Gastrocnemius medialis (tissue), 4 donors: ENCODE measurements at regions not wholly inside any gene's neighbourhood (a gene's known extent, or its start where the extent isn't known, plus 50 kb on each side); places are given as distances from the start of the nearest gene placed in this dataset.

Source experiments
- CTCF ChIP-seq, 5 experiments: fragments of 450-650 bp in 3 of 5; fragments of 200-600 bp in 2 of 5; sonication (generic) in 2 of 5; IDR thresholded peaks in 4 of 5; conservative IDR thresholded peaks in 1 of 5; 1 replicate in 4 of 5; 2 replicates in 1 of 5; pipeline ENCODE4 v1.5.1; 2016 to 2019; ENCODE audit warnings: antibody characterized with exemption in 5 of 5, mild to moderate bottlenecking in 3 of 5, moderate library complexity in 3 of 5
- POLR2A ChIP-seq, 2 donors: fragments of 450-650 bp; IDR thresholded peaks; one replicate each; pipeline ENCODE4 v1.6.1; 2017; ENCODE audit warnings: antibody characterized with exemption in 2 of 2, mild to moderate bottlenecking in 2 of 2, moderate library complexity in 2 of 2

DNA sequence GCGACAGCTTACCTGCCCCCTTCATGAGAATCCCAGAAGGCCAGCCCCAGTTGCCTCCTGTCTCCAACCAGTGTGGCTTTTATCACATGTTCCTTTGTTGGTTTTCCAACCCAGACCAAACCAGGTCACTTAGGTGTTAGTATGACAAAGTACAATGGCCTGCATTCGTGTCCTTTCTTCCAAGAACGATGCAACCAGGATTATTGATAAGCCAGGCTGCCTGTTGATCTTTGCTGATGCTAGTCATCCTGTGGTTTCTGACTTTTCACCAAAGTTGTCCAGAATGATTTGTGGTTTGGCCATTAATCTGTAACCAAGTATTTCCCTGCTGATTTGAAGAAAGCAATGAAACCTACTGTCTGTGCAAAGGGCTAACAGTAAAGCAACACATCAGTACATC lies 191.4 kb downstream of the CYLD start:
- TF ChIP-seq POLR2A (IDR thresholded peaks at IDR 0.05), result no peak
- TF ChIP-seq CTCF (IDR thresholded peaks at IDR 0.05 in 4 of 5, conservative IDR thresholded peaks at IDR 0.05 in 1 of 5), result no peak
